DMS114 treated with DMSO at 0.1 percent for 48 hours (cell line): ENCODE measurements at regions not wholly inside any gene's neighbourhood (a gene's known extent, or its start where the extent isn't known, plus 50 kb on each side); places are given as distances from the start of the nearest gene placed in this dataset.

Experiments
- DNase-seq: peaks from one replicate; lab custom pipeline; 2025; ENCODE audit not compliant: unreplicated experiment; lab: John Stamatoyannopoulos, UW

GRCh38 chr12:46908936-46909635 is 83.3 kb upstream of the SLC38A4 start:
- DNase-seq: no peak

- no peak for DNase-seq
Observed at GRCh38 chr12:46910830-46911229, 85.0 kb upstream of the SLC38A4 start.

GRCh38 chr12:46914336-46914735 is 88.5 kb upstream of the SLC38A4 start:
- no peak for DNase-seq

- no peak for DNase-seq
Observed at GRCh38 chr12:46915082-46915481, 89.3 kb upstream of the SLC38A4 start.

GRCh38 chr12:46915836-46916235 is 90.0 kb upstream of the SLC38A4 start:
- DNase-seq: no peak

GRCh38 chr12:46916796-46917419 is 91.1 kb upstream of the SLC38A4 start:
- no peak for DNase-seq

GRCh38 chr12:46917821-46918220 is 92.0 kb upstream of the SLC38A4 start:
- no peak for DNase-seq

GRCh38 chr12:46918631-46919030 is 92.8 kb upstream of the SLC38A4 start:
- DNase-seq: no peak

GRCh38 chr12:46919666-46920400 is 94.0 kb upstream of the SLC38A4 start:
- DNase-seq: no peak

GRCh38 chr12:46920499-46920898 is 94.7 kb upstream of the SLC38A4 start:
- no peak for DNase-seq

- DNase-seq: no peak
Observed at GRCh38 chr12:46921048-46921763, 95.4 kb upstream of the SLC38A4 start.

GRCh38 chr12:46921764-46922133 is 96.0 kb upstream of the SLC38A4 start:
- DNase-seq: no peak

- no peak for DNase-seq
Observed at GRCh38 chr12:46926526-46926925, 100.7 kb upstream of the SLC38A4 start.

GRCh38 chr12:46930101-46930500 is 104.3 kb upstream of the SLC38A4 start:
- DNase-seq: no peak

- DNase-seq: peak; percentile 80
Observed at GRCh38 chr12:46933947-46934346, 108.2 kb upstream of the SLC38A4 start.

GRCh38 chr12:46934374-46935111 is 108.7 kb upstream of the SLC38A4 start:
- peak; percentile 53 for DNase-seq

- no peak for DNase-seq
Observed at GRCh38 chr12:46935271-46935847, 109.6 kb upstream of the SLC38A4 start.

- DNase-seq: no peak
Observed at GRCh38 chr12:46936042-46936441, 110.2 kb upstream of the SLC38A4 start.

GRCh38 chr12:46938071-46938678 is 112.4 kb upstream of the SLC38A4 start:
- DNase-seq: no peak

GRCh38 chr12:46941981-46942380 is 116.2 kb upstream of the SLC38A4 start:
- no peak for DNase-seq
